PC-3 (cell line): ENCODE measurements at regions not wholly inside any gene's neighbourhood (a gene's known extent, or its start where the extent isn't known, plus 50 kb on each side); places are given as distances from the start of the nearest gene placed in this dataset.
"Not testable (repeated sequence)": the region's sequence is repeated elsewhere in the genome, so short reads cannot be mapped to it uniquely, and the experiment has no call there.

Experiments used
- ATAC-seq: fragments of 200-7000 bp; cut with Tn5 transposase; 2 replicates; pipeline ENCODE4 v1.9.1; 2020; ENCODE audit warnings: mild to moderate bottlenecking, moderate library complexity
- BruUV-seq: library from RNA; stranded (reverse); fragments of 400-500 nt; replicated peaks from 2 replicates; lab custom pipeline; 2021; lab: Mats Ljungman, UMichigan
- CTCF ChIA-PET: fragments of 300-600 bp; sonication (Branson Sonifier 250); formaldehyde crosslinking; loops from one replicate; lab custom pipeline; 2022; ENCODE audit warnings: antibody characterized with exemption; lab: Charles Lee
- POLR2A ChIA-PET: fragments of 300-600 bp; sonication (Branson Sonifier 250); formaldehyde crosslinking; loops from one replicate; lab custom pipeline; 2022; ENCODE audit warnings: antibody characterized with exemption; ENCODE audit not compliant: unreplicated experiment; lab: Charles Lee
- DNase-seq: peaks from one replicate; pipeline ENCODE4 v3.0.0-alpha.2; 2015
- H2AFZ ChIP-seq: fragments of 300-600 bp; sonication (generic); 2 replicates; pipeline ENCODE4 v1.6.0; 2016; ENCODE audit warnings: antibody characterized with exemption, low read length
- H3F3A ChIP-seq: fragments of 300-600 bp; sonication (generic); one replicate; pipeline ENCODE4 v1.6.0; 2017; ENCODE audit warnings: antibody characterized with exemption, low read length, control low read depth, mild to moderate bottlenecking; ENCODE audit not compliant: unreplicated experiment
- H3K27ac ChIP-seq: fragments of 300-600 bp; sonication (generic); 2 replicates; pipeline ENCODE4 v1.5.1; 2016; ENCODE audit warnings: mild to moderate bottlenecking, low read length
- H3K27me3 ChIP-seq: fragments of 300-600 bp; sonication (generic); 2 replicates; pipeline ENCODE4 v1.6.1; 2016; ENCODE audit warnings: low read length, mixed read lengths
- H3K36me3 ChIP-seq: fragments of 300-600 bp; sonication (generic); 2 replicates; pipeline ENCODE4 v1.6.1; 2016; ENCODE audit warnings: low read depth, mixed run types, low read length, mixed read lengths
- H3K4me1 ChIP-seq: fragments of 300-600 bp; sonication (generic); 2 replicates; pipeline ENCODE4 v1.5.1; 2016; ENCODE audit warnings: low read length; ENCODE audit not compliant: insufficient read depth
- H3K4me2 ChIP-seq: fragments of 300-600 bp; sonication (generic); 2 replicates; pipeline ENCODE4 v1.6.0; 2016; ENCODE audit warnings: low read length
- H3K4me3 ChIP-seq: fragments of 300-600 bp; sonication (generic); 2 replicates; pipeline ENCODE4 v1.5.1; 2016; ENCODE audit warnings: mild to moderate bottlenecking, low read length, mixed read lengths
- H3K79me2 ChIP-seq: fragments of 300-600 bp; sonication (generic); 2 replicates; pipeline ENCODE4 v1.6.1; 2017; ENCODE audit warnings: low read length, mixed read lengths
- H3K9ac ChIP-seq: fragments of 300-600 bp; sonication (generic); 2 replicates; pipeline ENCODE4 v1.6.0; 2016; ENCODE audit warnings: mild to moderate bottlenecking, low read length
- H3K9me2 ChIP-seq: fragments of 300-600 bp; sonication (generic); replicated peaks from 2 replicates; pipeline ENCODE4 v1.6.1; 2016; ENCODE audit warnings: mixed run types, low read length, mixed read lengths
- H3K9me3 ChIP-seq: fragments of 300-600 bp; sonication (generic); 2 replicates; pipeline ENCODE4 v1.6.1; 2016; ENCODE audit warnings: low read length, mixed read lengths
- H4K20me1 ChIP-seq: fragments of 300-600 bp; sonication (generic); 2 replicates; pipeline ENCODE4 v1.6.1; 2016; ENCODE audit warnings: low read length, mixed read lengths
- CTCF ChIP-seq: fragments of 300-600 bp; sonication (generic); conservative IDR thresholded peaks from 2 replicates; pipeline ENCODE4 v1.5.1; 2017; ENCODE audit warnings: antibody characterized with exemption, low read depth, mild to moderate bottlenecking, low read length
- EZH2 ChIP-seq: fragments of 300-600 bp; sonication (generic); IDR thresholded peaks from one replicate; pipeline ENCODE4 v1.6.1; 2017; ENCODE audit warnings: antibody characterized with exemption, mild to moderate bottlenecking, low read length; ENCODE audit not compliant: unreplicated experiment
- EZH2phosphoT487 ChIP-seq: fragments of 300-600 bp; sonication (generic); IDR thresholded peaks from 2 replicates; pipeline ENCODE4 v1.6.1; 2018; ENCODE audit warnings: mild to moderate bottlenecking, antibody characterized with exemption, low read length, borderline replicate concordance
- intact Hi-C: fragments of 100-400 bp; cut with micrococcal nuclease; formaldehyde crosslinking; loops from 2 replicates; pipeline ENCODE4 v1.9.0; 2023

GRCh38 chr4:3629665-3630064, 97.4 kb upstream of the LRPAP1 start:
- BruUV-seq: no TSS peak
- ChIA-PET POLR2A (no interaction called here), CTCF (no interaction called here)
- Histone ChIP-seq H3K4me2 (no peak overlapping the region), H3K27ac (no peak overlapping the region), H3K36me3 (no peaks in the 10 kb centered on the region), H3K9ac (no peak overlapping the region), H3K4me1 (no peaks in the 10 kb centered on the region), H3F3A (no peaks in the 10 kb centered on the region), H3K4me3 (no peak overlapping the region), H3K9me3 (no peaks in the 10 kb centered on the region), H3K79me2 (no peaks in the 10 kb centered on the region), H3K27me3 (peaks cover 9% of the 10 kb centered on the region; the same call in 1 of the 2 replicates), H2AFZ (no peak overlapping the region), H4K20me1 (no peaks in the 10 kb centered on the region), H3K9me2 (no peaks in the 10 kb centered on the region)
- intact Hi-C loops: no loop called here
- no peak for TF ChIP-seq EZH2phosphoT487
- ATAC-seq: no peak
- DNase-seq: no peak

DNA sequence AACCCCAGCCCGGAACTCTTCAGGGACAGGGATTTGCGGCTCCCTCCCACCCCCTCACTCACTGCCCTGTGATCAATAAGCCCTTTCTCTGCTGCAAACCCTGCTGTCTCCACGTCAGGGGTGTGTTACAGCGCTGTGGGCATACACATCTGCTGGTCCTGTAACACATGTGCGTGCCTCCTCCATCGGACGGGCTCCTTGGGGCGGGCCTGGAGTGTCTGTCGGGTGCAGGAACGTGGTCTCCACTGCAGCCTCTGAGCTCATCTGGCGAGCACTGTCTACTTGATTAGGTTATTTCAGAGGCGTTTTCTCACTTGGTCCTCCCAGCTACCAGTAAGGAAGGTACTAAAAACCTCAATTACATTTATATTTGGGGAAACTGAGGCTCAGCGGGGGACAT, 97.0 kb upstream of the LRPAP1 start:
- H3K9ac ChIP-seq, H2AFZ ChIP-seq, intact Hi-C loops, H3K9me2 ChIP-seq, H3F3A ChIP-seq, POLR2A ChIA-PET, H3K4me2 ChIP-seq, H3K36me3 ChIP-seq, CTCF ChIA-PET, H3K27me3 ChIP-seq, ATAC-seq, DNase-seq, H3K4me3 ChIP-seq, H3K4me1 ChIP-seq, H3K79me2 ChIP-seq, BruUV-seq, H3K27ac ChIP-seq, H4K20me1 ChIP-seq, H3K9me3 ChIP-seq: not testable (repeated sequence)

DNA sequence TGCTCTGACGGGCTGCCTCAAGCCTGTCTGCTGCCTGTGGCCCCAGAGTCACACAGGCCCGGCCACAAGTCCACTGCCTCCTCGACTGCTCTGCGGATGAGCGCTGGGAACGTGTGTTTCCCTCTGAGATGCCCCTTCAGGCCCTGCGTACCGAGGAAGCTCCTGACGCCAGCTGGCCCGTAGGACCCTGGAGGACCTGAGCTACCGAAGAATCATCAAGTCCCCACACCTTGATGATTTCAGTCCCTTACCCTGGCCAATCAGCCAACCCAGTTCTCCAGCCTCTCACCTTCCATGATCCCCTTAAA, 96.6 kb upstream of the LRPAP1 start:
- no peaks in the 10 kb centered on the region for H3F3A ChIP-seq
- no peaks in the 10 kb centered on the region for H3K79me2 ChIP-seq
- no peaks in the 10 kb centered on the region for H4K20me1 ChIP-seq
- POLR2A ChIA-PET: no interaction called here
- peaks cover 9% of the 10 kb centered on the region; the same call in 1 of the 2 replicates for H3K27me3 ChIP-seq
- no peak overlapping the region for H3K9ac ChIP-seq
- no TSS peak for BruUV-seq
- intact Hi-C loops: no loop called here
- DNase-seq (no peak), ATAC-seq (no peak)
- no peaks in the 10 kb centered on the region for H3K9me3 ChIP-seq
- TF ChIP-seq EZH2phosphoT487: no peak
- TF ChIP-seq CTCF: no peak
- TF ChIP-seq EZH2: no peak
- no peak overlapping the region for H3K4me3 ChIP-seq
- H3K4me2 ChIP-seq: no peak overlapping the region
- no peak overlapping the region for H2AFZ ChIP-seq
- CTCF ChIA-PET: no interaction called here
- H3K4me1 ChIP-seq: no peaks in the 10 kb centered on the region
- no peaks in the 10 kb centered on the region for H3K9me2 ChIP-seq
- no peak overlapping the region for H3K27ac ChIP-seq
- H3K36me3 ChIP-seq: no peaks in the 10 kb centered on the region

GRCh38 chr4:3627967-3628867, 96.0 kb upstream of the LRPAP1 start:
- BruUV-seq, intact Hi-C loops, ATAC-seq: not testable (repeated sequence)

DNA sequence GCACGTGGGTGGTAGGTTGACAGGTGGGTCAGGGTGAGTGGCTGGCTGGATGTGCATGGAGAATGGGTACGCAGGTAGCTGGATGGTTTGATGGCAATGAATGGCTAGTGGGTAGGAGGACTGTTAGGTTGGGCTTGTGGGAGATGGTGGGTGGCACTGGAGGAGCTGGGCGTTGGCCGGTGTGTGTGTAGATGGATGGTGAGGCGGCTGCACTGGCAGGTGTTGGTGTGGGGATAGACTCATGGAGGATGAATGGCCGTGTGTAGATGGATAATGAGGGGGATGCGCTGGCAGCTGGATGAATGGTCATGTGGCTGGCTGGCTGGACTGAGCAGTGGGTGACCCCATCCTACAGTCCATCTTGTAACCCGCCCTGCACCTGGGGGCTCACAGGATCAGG, 95.2 kb upstream of the LRPAP1 start:
- H3K9ac ChIP-seq, H4K20me1 ChIP-seq, H2AFZ ChIP-seq, POLR2A ChIA-PET, H3K27ac ChIP-seq, BruUV-seq, CTCF ChIA-PET, H3K27me3 ChIP-seq, DNase-seq, H3K36me3 ChIP-seq, H3K9me3 ChIP-seq, H3F3A ChIP-seq, H3K9me2 ChIP-seq, H3K4me3 ChIP-seq, H3K4me1 ChIP-seq, intact Hi-C loops, H3K4me2 ChIP-seq, ATAC-seq, H3K79me2 ChIP-seq: not testable (repeated sequence)

More at GRCh38 chr4:3627967-3628867, 96.0 kb upstream of the LRPAP1 start:
- H4K20me1 ChIP-seq, H3K4me3 ChIP-seq, H3K4me2 ChIP-seq, H3K79me2 ChIP-seq, H3K27me3 ChIP-seq, H3K9me3 ChIP-seq, H2AFZ ChIP-seq, CTCF ChIA-PET, DNase-seq, POLR2A ChIA-PET, H3K4me1 ChIP-seq, H3K36me3 ChIP-seq, H3K9ac ChIP-seq, H3F3A ChIP-seq, H3K27ac ChIP-seq, H3K9me2 ChIP-seq: not testable (repeated sequence)
